ENCODE measurements at regions not wholly inside any gene's neighbourhood (a gene's known extent, or its start where the extent isn't known, plus 50 kb on each side); places are given as distances from the start of the nearest gene placed in this dataset.
"Not testable (repeated sequence)": the region's sequence is repeated elsewhere in the genome, so short reads cannot be mapped to it uniquely, and the experiment has no call there.

DNA sequence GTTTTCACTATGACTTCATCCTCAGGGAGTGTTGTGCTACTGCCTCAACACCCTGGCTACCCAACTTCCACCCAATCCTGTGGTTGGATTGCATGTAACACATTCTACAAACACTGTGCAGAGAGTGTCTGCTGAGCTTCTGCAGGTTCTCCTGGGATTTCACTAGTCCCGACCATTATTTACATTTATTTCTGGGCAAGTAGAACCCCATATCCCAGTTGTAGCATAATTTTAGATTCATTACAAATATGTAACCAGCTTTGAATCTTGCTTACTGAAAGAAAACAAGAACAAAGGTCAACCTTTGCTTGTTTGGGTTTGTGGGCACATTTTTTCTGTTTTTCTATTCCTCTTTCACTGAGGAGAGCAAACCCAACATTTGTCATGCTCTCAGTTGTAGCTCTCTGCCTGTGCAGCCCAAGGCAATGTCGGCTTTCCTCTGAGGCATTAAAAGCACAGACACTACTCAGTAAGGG is 2036.1 kb upstream of the LRRTM1 start:
- Histone ChIP-seq H3K27me3 (ENCODE audit: low read depth) (no peaks in the 10 kb centered on the region), H3K4me1 (peaks cover 8% of the 10 kb centered on the region), H3K9me3 (replicated peaks) (no peaks in the 10 kb centered on the region), H3K27ac (replicated peaks) (no peak overlapping the region), H3K4me3 (no peak overlapping the region), H3K36me3 (no peaks in the 10 kb centered on the region)
- TF ChIP-seq, protein P1, sequence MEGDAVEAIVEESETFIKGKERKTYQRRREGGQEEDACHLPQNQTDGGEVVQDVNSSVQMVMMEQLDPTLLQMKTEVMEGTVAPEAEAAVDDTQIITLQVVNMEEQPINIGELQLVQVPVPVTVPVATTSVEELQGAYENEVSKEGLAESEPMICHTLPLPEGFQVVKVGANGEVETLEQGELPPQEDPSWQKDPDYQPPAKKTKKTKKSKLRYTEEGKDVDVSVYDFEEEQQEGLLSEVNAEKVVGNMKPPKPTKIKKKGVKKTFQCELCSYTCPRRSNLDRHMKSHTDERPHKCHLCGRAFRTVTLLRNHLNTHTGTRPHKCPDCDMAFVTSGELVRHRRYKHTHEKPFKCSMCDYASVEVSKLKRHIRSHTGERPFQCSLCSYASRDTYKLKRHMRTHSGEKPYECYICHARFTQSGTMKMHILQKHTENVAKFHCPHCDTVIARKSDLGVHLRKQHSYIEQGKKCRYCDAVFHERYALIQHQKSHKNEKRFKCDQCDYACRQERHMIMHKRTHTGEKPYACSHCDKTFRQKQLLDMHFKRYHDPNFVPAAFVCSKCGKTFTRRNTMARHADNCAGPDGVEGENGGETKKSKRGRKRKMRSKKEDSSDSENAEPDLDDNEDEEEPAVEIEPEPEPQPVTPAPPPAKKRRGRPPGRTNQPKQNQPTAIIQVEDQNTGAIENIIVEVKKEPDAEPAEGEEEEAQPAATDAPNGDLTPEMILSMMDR (IDR thresholded peaks at IDR 0.05; ENCODE audit: borderline replicate concordance): no peak
- no peak for DNase-seq
- intact Hi-C loops (cut with micrococcal nuclease): no loop called here

DNA sequence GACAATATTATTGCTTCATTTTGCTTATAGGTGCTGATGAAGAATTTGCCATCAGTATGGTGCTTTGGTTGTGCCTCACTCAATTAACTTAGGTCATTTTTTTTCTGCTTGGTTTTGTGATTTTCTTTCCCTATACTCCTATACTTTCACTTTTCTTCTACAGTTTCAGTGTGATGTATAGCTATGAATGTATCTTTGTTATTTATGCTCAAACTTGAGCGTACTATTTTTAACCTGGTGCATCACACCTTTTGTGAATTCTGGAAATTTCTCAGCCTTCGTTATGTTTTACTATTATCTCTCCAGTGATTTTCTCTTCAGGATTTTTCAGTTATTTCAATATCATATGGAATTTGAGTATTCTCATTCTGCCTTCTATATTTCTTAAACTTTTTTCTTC is 2035.3 kb upstream of the LRRTM1 start:
- no peaks in the 10 kb centered on the region for H3K27me3 ChIP-seq (ENCODE audit: low read depth)
- no peak overlapping the region for H3K4me3 ChIP-seq
- intact Hi-C loops (cut with micrococcal nuclease): no loop called here
- H3K9me3 ChIP-seq (replicated peaks): no peaks in the 10 kb centered on the region
- peaks cover 8% of the 10 kb centered on the region for H3K4me1 ChIP-seq
- H3K36me3 ChIP-seq: no peaks in the 10 kb centered on the region
- no peak overlapping the region for H3K27ac ChIP-seq (replicated peaks)
- DNase-seq: no peak
- TF ChIP-seq, protein P1 (IDR thresholded peaks at IDR 0.05; ENCODE audit: borderline replicate concordance): no peak

DNA sequence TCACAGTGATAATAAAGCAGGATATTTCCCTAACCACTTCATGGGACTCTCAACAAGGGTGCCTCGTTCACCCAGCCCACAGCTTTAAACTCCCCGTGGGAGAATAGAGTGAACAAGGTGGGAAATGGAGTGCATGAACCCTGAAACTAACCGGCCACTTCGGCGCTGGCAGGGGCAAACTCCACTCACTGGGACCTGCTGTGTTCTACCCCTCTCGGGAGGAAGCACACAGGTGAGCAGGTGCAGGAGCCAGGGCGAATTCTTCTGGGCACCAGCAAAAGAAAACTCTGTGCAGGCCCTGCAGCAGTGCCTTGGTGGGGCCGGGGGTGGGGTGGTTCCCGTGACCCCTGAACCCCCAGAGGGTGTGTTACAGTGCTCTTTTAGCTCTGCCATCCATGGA is 2029.1 kb upstream of the LRRTM1 start:
- Histone ChIP-seq H3K27me3 (ENCODE audit: low read depth) (no peaks in the 10 kb centered on the region), H3K4me1 (no peaks in the 10 kb centered on the region), H3K36me3 (no peaks in the 10 kb centered on the region), H3K4me3 (no peak overlapping the region), H3K27ac (replicated peaks) (no peak overlapping the region), H3K9me3 (replicated peaks) (no peaks in the 10 kb centered on the region)
- DNase-seq: no peak
- intact Hi-C loops (cut with micrococcal nuclease): no loop called here
- TF ChIP-seq, protein P1 (IDR thresholded peaks at IDR 0.05; ENCODE audit: borderline replicate concordance): no peak

DNA sequence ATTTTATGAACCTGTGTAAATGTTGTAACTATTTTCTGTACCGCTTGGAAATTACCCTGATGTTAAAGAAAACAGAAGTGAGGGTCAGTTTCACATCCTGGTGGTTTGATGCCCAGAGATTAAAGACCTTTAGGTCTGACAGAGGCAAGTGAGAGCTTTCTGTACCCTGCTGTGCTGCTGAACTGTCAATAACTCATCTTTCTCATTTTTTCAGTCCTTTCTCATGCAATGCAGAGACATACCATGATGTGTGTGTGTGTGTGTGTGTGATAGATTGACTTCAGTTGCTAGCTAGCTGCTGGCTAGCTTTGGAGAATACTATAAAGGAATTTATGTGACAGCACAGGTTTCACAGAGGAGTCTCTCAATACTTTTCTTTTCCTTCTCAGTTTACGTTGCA is 2025.6 kb upstream of the LRRTM1 start:
- intact Hi-C loops (cut with micrococcal nuclease): no loop called here
- no peaks in the 10 kb centered on the region for H3K36me3 ChIP-seq
- H3K9me3 ChIP-seq (replicated peaks): no peaks in the 10 kb centered on the region
- H3K4me3 ChIP-seq: no peak overlapping the region
- no peaks in the 10 kb centered on the region for H3K4me1 ChIP-seq
- H3K27ac ChIP-seq (replicated peaks): no peak overlapping the region
- DNase-seq: no peak
- no peaks in the 10 kb centered on the region for H3K27me3 ChIP-seq (ENCODE audit: low read depth)
- TF ChIP-seq, protein P1 (IDR thresholded peaks at IDR 0.05; ENCODE audit: borderline replicate concordance): no peak

DNA sequence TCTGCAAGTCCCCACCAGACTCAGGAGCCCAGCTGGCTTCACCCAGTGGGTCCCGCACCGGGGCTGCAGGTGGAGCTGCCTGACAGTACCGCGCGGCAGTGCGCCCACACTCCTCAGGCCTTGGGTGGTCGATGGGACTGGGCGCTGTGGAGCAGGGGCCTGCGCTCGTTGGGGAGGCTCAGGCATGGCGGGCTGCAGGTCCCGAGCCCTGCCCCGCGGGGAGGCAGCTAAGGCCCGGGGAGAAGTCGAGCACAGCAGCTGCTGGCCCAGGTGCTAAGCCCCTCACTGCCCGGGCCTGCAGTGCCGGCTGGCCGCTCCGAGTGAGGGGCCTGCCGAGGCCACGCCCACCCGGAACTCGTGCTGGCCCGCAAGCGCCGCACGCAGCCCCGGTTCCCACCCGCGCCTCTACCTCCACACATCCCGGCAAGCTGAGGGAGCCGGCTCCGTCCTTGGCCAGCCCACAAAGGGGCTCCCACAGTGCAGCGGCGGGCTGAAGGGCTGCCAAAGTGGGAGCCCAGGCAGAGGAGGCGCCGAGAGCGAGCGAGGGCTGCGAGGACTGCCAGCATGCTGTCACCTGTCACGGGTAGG is 2021.7 kb upstream of the LRRTM1 start:
- H3K4me3 ChIP-seq; H3K4me1 ChIP-seq; DNase-seq; intact Hi-C loops (cut with micrococcal nuclease); H3K36me3 ChIP-seq; H3K27ac ChIP-seq (replicated peaks); H3K9me3 ChIP-seq (replicated peaks); H3K27me3 ChIP-seq (ENCODE audit: low read depth): not testable (repeated sequence)

DNA sequence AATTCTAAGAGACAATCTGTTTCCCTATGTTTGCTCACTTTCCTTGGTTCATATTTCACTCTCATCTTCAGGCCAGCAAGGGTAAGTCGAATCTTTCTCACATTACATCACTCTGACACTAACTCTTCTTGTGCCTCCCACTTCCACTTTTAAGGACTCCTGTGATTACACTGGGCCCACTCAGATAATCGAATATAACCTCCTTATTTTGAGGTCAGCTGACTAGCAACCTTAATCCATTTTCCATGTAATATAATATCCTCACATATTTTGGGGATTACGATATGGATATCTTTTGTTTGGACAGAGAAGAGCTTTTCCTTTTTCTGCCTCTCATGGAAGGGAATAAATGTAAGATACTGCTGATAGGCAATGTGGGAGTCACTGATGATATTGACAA is 2015.7 kb upstream of the LRRTM1 start:
- Histone ChIP-seq H3K4me1 (no peaks in the 10 kb centered on the region), H3K4me3 (no peak overlapping the region), H3K27ac (replicated peaks) (no peak overlapping the region), H3K36me3 (no peaks in the 10 kb centered on the region), H3K27me3 (ENCODE audit: low read depth) (no peaks in the 10 kb centered on the region), H3K9me3 (replicated peaks) (no peaks in the 10 kb centered on the region)
- intact Hi-C loops (cut with micrococcal nuclease): no loop called here
- TF ChIP-seq, protein P1 (IDR thresholded peaks at IDR 0.05; ENCODE audit: borderline replicate concordance): no peak
- DNase-seq: no peak

Measured in left ventricle myocardium inferior (tissue), 1 donor.